PC-9 (cell line): ENCODE measurements at regions not wholly inside any gene's neighbourhood (a gene's known extent, or its start where the extent isn't known, plus 50 kb on each side); places are given as distances from the start of the nearest gene placed in this dataset.

Experiments used
- CTCF ChIP-seq: fragments of 200-600 bp; sonication (generic); conservative IDR thresholded peaks from 2 replicates; pipeline ENCODE4 v1.6.1; 2017; ENCODE audit warnings: mixed run types, antibody characterized with exemption, mild to moderate bottlenecking, moderate library complexity
- EZH2 ChIP-seq: fragments of 200-600 bp; sonication (generic); IDR thresholded peaks from 2 replicates; pipeline ENCODE4 v1.8.0; 2017; ENCODE audit warnings: antibody characterized with exemption, low read depth

- TF ChIP-seq CTCF (no peak), EZH2 (no peak)
Observed at GRCh38 chr2:19020144-19021099, 338.0 kb downstream of the OSR1 start.
